Stomach (tissue), 8 donors: ENCODE measurements at regions not wholly inside any gene's neighbourhood (a gene's known extent, or its start where the extent isn't known, plus 50 kb on each side); places are given as distances from the start of the nearest gene placed in this dataset.

ENCODE experiments used
- DNase-seq, 2 donors: peaks; one replicate each; pipeline versions ENCODE4 v3.0.0 to v3.0.0-alpha.2; 2013 to 2019
- H3K27ac ChIP-seq, 5 donors: fragments of 200-600 bp in 4 of 5; sonication (generic) in 4 of 5; one replicate each; pipeline ENCODE4 v1.5.1; 2013 to 2019; ENCODE audit warnings: mild to moderate bottlenecking in 1 of 5, moderate library complexity in 1 of 5
- H3K27me3 ChIP-seq, 3 donors: fragments of 200-600 bp; sonication (generic); one replicate each; pipeline ENCODE4 v1.5.1; 2017 to 2019; ENCODE audit warnings: mixed run types in 1 of 3
- H3K36me3 ChIP-seq, 4 donors: fragments of 200-600 bp; sonication (generic); 1 replicate in 3 of 4; 2 replicates in 1 of 4; pipeline ENCODE4 v1.5.1; 2016 to 2019
- H3K4me1 ChIP-seq, 4 donors: fragments of 200-600 bp; sonication (generic); one replicate each; pipeline ENCODE4 v1.5.1; 2016 to 2019
- H3K4me3 ChIP-seq, 4 donors: fragments of 200-600 bp; sonication (generic) in 3 of 4; one replicate each; pipeline ENCODE4 v1.5.1; 2016 to 2019; ENCODE audit warnings: mild to moderate bottlenecking in 1 of 4
- H3K9me3 ChIP-seq, 4 donors: fragments of 200-600 bp; sonication (generic); one replicate each; pipeline ENCODE4 v1.5.1; 2016 to 2019
- EP300 ChIP-seq: sonication (generic); formaldehyde crosslinking; IDR thresholded peaks from one replicate; pipeline ENCODE4 v1.6.1; 2017; ENCODE audit warnings: antibody characterized with exemption
- POLR2A ChIP-seq, 4 donors: fragments of 450-650 bp; IDR thresholded peaks; one replicate each; pipeline ENCODE4 v1.6.1; 2016; ENCODE audit warnings: antibody characterized with exemption in 4 of 4, control low read depth in 2 of 4, mild to moderate bottlenecking in 1 of 4, moderate library complexity in 1 of 4
- POLR2AphosphoS5 ChIP-seq, 3 donors: sonication (generic); formaldehyde crosslinking; IDR thresholded peaks; one replicate each; pipeline ENCODE4 v1.6.1; 2016; ENCODE audit warnings: antibody characterized with exemption in 3 of 3
- WGBS, 5 donors: extraction: QIAGEN DNeasy Blood & Tissue Kit in 3 of 5; methylation state at CpG; one replicate each; pipeline versions ENCODE4 v1.1.5 to v1.1.7; 2013 to 2018; 5-methylcytosine and 5-hydroxymethylcytosine counted together
- intact Hi-C: fragments of 100-400 bp; cut with DNase I; formaldehyde crosslinking; loops from one replicate; pipeline ENCODE4 v1.15.1; 2023; ENCODE audit warnings: low total_unique reads
- TF ChIP-seq, protein P1 (sequence below), 7 experiments: fragments of 450-650 bp in 4 of 7; fragments of 200-600 bp in 3 of 7; sonication (generic) in 3 of 7; IDR thresholded peaks; one replicate each; pipeline ENCODE4 v1.5.1; 2016 to 2019; ENCODE audit warnings: antibody characterized with exemption in 7 of 7, control low read depth in 2 of 7, mild to moderate bottlenecking in 1 of 7
- donor health status: healthy with polysubstance abuse.
- donor health status: Bipolar disorder and iron deficiency.
- donor health status: healthy.

DNA sequence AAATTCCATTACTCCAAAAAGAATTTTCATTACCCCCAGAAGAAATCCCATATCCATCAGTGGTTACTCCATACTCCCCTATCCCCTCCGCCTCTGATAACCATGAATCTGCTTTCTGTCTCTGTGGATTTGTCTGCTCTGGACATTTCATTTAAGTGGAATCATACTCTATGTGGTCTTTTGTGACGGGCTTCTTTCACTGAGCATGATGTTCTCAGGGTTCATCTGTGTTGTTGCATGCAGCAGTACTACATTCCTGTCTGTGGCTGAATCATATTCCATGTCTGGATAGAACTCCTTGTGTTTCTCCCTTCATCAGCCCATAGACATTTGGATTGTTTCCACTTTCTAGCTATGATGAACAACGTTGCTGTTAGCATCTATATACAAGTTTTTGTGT is 59.5 kb upstream of the IRX3 start:
- peaks cover 0 to 4% (median 0%) of the 10 kb centered on the region in 4 donors for H3K9me3 ChIP-seq
- H3K27ac ChIP-seq = no peak overlapping the region
- no peaks in the 10 kb centered on the region for H3K4me1 ChIP-seq
- WGBS, 5 donors = 74 to 83% (median 78%) methylated on average over 3 of the region's 3 CpGs
- DNase-seq = no peak
- TF ChIP-seq POLR2A (IDR thresholded peaks at IDR 0.05) = no peak
- TF ChIP-seq EP300 = no peak
- H3K36me3 ChIP-seq = no peaks in the 10 kb centered on the region
- H3K4me3 ChIP-seq = no peak overlapping the region
- H3K27me3 ChIP-seq = peaks cover 0 to 5% (median 0%) of the 10 kb centered on the region in 3 donors
- intact Hi-C loops = no loop called here

DNA sequence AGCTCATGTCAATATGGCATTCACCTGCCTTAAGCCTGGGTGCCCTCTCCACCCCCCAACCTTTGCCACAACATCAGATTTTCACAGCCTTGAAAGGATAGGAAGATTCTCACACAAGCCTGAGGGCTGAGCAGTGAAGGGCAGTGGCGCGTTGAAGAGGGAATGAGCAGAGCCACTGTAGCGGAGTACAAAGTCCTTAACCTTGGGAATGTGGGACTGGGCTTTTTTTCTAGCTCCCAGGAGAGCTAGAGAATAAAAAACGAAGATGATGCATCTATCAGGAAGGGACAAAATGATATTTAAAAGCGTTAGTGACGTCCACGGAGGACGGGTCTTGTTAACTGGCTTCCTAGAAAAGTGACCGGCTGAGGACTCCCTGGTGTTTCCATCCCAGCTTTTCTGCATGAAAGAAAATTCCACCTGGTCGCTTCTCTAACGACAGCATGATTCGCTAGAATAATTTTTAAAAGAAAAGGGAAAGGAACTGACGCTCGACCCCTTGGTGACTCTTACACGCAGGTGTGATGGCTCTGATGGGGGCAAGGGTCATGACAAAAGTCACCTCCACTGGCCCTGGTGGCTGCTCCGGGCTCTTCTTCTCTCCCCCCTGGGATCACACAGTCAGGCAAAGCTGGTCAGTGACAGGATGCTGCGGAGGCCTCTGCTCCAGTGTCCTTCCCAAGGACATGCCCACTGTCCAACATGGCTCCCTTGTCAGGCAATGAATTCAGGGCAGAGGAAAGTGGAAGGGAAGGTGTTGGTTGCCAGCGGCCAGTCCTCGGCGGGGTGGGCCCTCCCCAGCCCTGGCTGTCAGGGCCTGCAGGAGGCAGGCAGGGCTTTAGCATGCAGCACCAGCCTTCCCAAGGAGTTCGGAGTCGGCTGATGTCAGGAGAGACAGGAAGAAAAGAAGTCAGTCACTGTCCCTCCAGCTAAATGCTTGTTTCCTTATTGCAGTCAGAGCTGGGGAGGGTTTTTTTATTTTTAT is 58.4 kb upstream of the IRX3 start:
- no peaks in the 10 kb centered on the region for H3K4me1 ChIP-seq
- 74 to 82% (median 79%) methylated on average over 22 of the region's 22 CpGs for WGBS, 5 donors
- no peaks in the 10 kb centered on the region for H3K36me3 ChIP-seq
- H3K4me3 ChIP-seq = no peak overlapping the region
- peaks cover 0 to 15% (median 0%) of the 10 kb centered on the region in 3 donors for H3K27me3 ChIP-seq
- H3K9me3 ChIP-seq = peaks cover 0 to 4% (median 0%) of the 10 kb centered on the region in 4 donors
- no peak for DNase-seq
- TF ChIP-seq POLR2AphosphoS5 (IDR thresholded peaks at IDR 0.05) (no peak), POLR2A (IDR thresholded peaks at IDR 0.05) (no peak), EP300 (no peak)
- TF ChIP-seq, protein P1, sequence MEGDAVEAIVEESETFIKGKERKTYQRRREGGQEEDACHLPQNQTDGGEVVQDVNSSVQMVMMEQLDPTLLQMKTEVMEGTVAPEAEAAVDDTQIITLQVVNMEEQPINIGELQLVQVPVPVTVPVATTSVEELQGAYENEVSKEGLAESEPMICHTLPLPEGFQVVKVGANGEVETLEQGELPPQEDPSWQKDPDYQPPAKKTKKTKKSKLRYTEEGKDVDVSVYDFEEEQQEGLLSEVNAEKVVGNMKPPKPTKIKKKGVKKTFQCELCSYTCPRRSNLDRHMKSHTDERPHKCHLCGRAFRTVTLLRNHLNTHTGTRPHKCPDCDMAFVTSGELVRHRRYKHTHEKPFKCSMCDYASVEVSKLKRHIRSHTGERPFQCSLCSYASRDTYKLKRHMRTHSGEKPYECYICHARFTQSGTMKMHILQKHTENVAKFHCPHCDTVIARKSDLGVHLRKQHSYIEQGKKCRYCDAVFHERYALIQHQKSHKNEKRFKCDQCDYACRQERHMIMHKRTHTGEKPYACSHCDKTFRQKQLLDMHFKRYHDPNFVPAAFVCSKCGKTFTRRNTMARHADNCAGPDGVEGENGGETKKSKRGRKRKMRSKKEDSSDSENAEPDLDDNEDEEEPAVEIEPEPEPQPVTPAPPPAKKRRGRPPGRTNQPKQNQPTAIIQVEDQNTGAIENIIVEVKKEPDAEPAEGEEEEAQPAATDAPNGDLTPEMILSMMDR (IDR thresholded peaks at IDR 0.05) = no peak
- no peak overlapping the region for H3K27ac ChIP-seq
- intact Hi-C loops = no loop called here

DNA sequence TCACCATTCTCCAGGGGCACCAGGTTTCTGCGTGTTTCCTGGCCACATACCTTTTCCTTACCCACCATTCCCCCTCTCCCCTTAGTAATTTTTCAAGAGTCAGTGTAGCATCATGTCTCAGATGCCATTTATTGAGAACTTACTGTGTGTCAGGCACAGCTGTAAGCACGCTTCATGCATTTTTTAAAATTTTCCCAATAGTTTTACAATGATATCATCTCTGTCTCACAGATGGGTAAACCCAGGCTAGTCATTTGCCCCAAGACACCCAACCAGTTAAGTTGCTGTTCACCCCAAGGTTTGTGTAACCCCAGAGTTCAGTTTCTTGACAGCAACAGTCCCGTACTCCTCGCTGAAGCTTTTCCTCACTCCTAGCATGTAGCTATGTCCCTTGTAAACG is 56.4 kb upstream of the IRX3 start:
- 84 to 95% (median 89%) methylated on average over 5 of the region's 5 CpGs for WGBS, 5 donors
- intact Hi-C loops = no loop called here
- H3K27ac ChIP-seq = no peak overlapping the region
- H3K27me3 ChIP-seq = peaks cover 0 to 26% (median 0%) of the 10 kb centered on the region in 3 donors
- no peaks in the 10 kb centered on the region for H3K4me1 ChIP-seq
- no peak overlapping the region for H3K4me3 ChIP-seq
- TF ChIP-seq, protein P1 (IDR thresholded peaks at IDR 0.05) = no peak
- TF ChIP-seq EP300 (no peak), POLR2AphosphoS5 (IDR thresholded peaks at IDR 0.05) (no peak), POLR2A (IDR thresholded peaks at IDR 0.05) (no peak)
- no peaks in the 10 kb centered on the region for H3K36me3 ChIP-seq
- H3K9me3 ChIP-seq = no peaks in the 10 kb centered on the region
- no peak for DNase-seq

DNA sequence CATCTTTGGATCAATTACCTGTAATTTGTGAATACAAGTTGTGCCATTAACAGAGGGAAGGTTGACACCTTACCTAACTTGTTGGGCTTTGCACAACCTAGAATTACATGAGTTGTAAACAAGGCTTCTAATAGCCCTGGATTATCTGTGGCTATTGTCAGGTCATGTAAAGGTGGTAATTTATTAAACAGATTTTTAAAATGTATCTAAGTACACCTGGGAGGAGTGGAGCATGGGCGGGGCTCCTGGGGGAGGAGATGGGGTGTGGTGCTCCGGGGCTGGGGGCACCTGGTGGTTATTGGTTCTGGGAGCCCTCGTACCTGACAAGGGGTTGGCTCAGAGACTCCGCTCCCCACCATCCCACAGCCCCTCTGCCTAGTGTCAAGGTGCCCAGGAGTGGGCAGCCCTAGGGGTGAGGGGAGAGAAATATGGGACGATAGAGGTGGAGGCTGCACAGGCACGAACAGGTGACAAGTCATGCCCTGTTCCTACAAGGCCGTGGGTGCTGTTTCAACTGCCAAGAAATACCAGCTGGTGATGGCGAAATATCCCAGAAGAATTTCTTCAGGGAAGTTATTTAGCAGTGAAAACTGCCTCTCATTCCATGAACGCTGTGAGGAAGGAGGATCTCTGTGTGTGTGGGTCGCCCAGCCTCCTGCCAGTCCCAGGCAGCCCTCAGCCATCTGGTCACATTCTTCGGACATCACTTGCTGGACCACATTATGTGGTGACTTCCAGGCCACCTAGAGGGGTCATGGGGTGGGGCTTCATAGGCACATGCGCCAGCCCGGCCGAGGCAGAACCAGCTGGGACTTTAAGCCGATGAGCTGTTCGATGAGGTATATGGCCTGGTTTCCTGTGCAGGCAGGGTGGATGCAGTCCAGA is 55.5 kb upstream of the IRX3 start:
- intact Hi-C loops = no loop called here
- no peaks in the 10 kb centered on the region for H3K36me3 ChIP-seq

More for the DNA sequence above, 55.5 kb upstream of the IRX3 start:
- no peak overlapping the region for H3K4me3 ChIP-seq
- WGBS, 5 donors = 68 to 85% (median 81%) methylated on average over 11 to 16 of the region's 16 CpGs
- TF ChIP-seq POLR2AphosphoS5 (IDR thresholded peaks at IDR 0.05) (no peak), POLR2A (IDR thresholded peaks at IDR 0.05) (no peak), EP300 (no peak)
- TF ChIP-seq, protein P1 (IDR thresholded peaks at IDR 0.05) = no peak
- no peak for DNase-seq
- no peaks in the 10 kb centered on the region for H3K9me3 ChIP-seq
- H3K4me1 ChIP-seq = no peaks in the 10 kb centered on the region
- H3K27me3 ChIP-seq = peaks cover 0 to 26% (median 0%) of the 10 kb centered on the region in 3 donors
- H3K27ac ChIP-seq = no peak overlapping the region
